Effector memory CD8-positive, alpha-beta T cell (primary cell): ENCODE measurements at regions not wholly inside any gene's neighbourhood (a gene's known extent, or its start where the extent isn't known, plus 50 kb on each side); places are given as distances from the start of the nearest gene placed in this dataset.
"Not testable (repeated sequence)": the region's sequence is repeated elsewhere in the genome, so short reads cannot be mapped to it uniquely, and the experiment has no call there.

Experiments used
- ATAC-seq: fragments of 150-1000 bp; cut with Tn5 transposase; replicated peaks from 2 replicates; pipeline ENCODE4 v1.10.0; 2021; ENCODE audit warnings: mild to moderate bottlenecking, moderate library complexity
- DNase-seq, 3 experiments: peaks; one replicate each; pipeline ENCODE4 v3.0.0; 2021
- H3K27ac Mint-ChIP-seq, 2 donors: one replicate each; pipeline ENCODE4 v1.8.0; 2022; ENCODE audit warnings: mild to moderate bottlenecking in 2 of 2, mixed read lengths in 2 of 2, moderate library complexity in 2 of 2
- H3K27me3 Mint-ChIP-seq, 2 donors: one replicate each; pipeline ENCODE4 v1.8.0; 2022; ENCODE audit warnings: mixed read lengths in 2 of 2
- H3K36me3 Mint-ChIP-seq: one replicate; pipeline ENCODE4 v1.8.0; 2022; ENCODE audit warnings: mild to moderate bottlenecking, moderate library complexity, mixed read lengths; ENCODE audit not compliant: insufficient read depth
- H3K4me1 Mint-ChIP-seq, 2 donors: one replicate each; pipeline ENCODE4 v1.8.0; 2022; ENCODE audit warnings: low read depth in 2 of 2, mixed read lengths in 2 of 2
- H3K4me3 Mint-ChIP-seq, 2 donors: one replicate each; pipeline ENCODE4 v1.8.0; 2022; ENCODE audit warnings: mild to moderate bottlenecking in 2 of 2, mixed read lengths in 2 of 2, moderate library complexity in 2 of 2
- H3K9me3 Mint-ChIP-seq, 2 donors: one replicate each; pipeline ENCODE4 v1.8.0; 2022; ENCODE audit warnings: mixed read lengths in 2 of 2

GRCh38 chr5:1573217-1574022, 49.7 kb upstream of the LPCAT1 start:
- H3K27me3 Mint-ChIP-seq, H3K4me1 Mint-ChIP-seq, ATAC-seq, H3K36me3 Mint-ChIP-seq, H3K9me3 Mint-ChIP-seq, H3K4me3 Mint-ChIP-seq, DNase-seq: not testable (repeated sequence)
- peak overlapping the region in 1 of 2 donors; percentile 54 for H3K27ac Mint-ChIP-seq
